Stimulated activated CD4-positive, alpha-beta T cell treated with anti-CD3 and anti-CD28 coated beads, Interleukin-12 subunit alpha, Interleukin-12 subunit beta, amount 100 ng/mL, for 4 hours (primary cell): ENCODE measurements at regions not wholly inside any gene's neighbourhood (a gene's known extent, or its start where the extent isn't known, plus 50 kb on each side); places are given as distances from the start of the nearest gene placed in this dataset.

Experiments
- DNase-seq: peaks from one replicate; pipeline ENCODE4 v3.0.0-alpha.2; 2020

GRCh38 chr13:31930490-31930889, 101.1 kb upstream of the FRY start:
- no peak for DNase-seq

- no peak for DNase-seq
Measured at GRCh38 chr13:31930901-31931522, 100.6 kb upstream of the FRY start.

DNA sequence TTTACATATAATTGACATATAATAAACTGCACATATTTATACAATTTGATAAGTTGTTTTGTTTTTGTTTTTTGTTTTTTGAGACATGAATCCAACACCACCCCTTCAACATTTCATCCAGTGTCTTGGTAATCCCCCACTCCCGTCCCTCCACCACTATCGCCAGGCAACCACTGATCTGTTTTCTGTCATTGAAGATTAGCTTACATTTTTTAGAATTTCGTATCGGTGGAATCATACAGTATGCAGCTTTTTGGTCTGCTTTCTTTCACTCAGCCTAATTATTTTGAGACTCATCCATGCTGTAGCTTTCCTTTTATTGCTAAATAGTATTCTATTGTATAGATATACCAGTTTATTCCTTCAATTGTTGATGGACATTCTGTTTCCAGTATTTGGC, 94.1 kb upstream of the FRY start:
- no peak for DNase-seq

GRCh38 chr13:31940076-31940475, 91.5 kb upstream of the FRY start:
- DNase-seq: no peak

DNA sequence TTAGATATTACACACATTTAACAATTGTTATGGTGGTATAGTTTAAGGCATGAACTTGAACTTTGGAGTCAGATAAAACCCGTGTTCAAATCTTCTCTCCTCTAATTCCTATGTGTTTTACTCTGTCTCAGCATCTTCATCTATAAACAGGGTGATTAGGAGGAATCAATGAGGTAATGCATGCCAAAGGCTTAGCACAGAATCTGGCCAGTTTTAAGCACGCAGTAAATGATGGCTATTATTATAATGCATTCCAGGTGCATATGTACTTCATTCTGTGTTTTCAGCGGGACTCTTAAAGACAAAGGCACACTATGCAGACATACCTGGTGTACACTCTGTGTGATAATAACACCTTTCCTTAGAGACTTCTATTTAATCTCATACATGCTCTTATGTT, 88.0 kb upstream of the FRY start:
- no peak for DNase-seq

DNA sequence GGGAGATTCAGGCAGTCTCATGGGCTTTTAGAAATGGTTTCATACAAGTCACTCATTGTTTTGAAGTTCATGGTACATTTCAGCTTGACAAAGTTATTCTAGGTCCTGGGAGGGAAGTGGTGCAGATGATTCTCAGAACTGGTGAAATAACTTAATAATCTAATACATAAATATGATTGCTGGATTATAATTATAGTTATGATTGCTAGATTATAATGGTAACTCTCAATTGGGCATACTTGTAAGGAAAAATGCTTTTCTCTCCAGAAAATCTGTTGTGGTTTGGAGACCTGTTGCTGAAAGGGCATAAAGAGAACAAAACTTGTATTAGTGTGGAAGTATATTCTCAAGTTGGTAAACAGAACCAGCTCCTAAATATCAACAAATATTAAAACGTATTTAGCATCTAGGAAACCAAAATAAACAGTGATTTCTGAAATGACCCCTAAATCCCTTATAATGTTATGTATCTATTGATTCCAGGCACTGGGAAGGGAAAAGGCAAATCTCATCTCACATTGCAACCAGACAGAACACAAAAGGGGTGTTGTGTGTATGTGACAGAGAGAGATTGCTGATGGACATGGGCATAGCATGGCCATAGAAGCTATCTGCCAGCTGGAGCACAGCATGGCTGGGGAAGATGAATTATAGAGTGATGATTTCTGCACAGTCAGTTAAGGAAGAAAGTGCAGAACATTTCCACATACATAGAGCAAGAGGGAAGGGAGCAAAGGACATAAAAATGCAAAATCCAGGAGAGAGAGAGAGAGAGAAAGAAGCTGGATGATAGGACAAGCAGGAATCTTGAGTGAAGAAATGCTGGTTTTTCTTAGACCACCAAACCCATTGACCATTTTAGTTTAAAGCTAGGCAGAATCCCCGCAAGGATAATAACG, 87.1 kb upstream of the FRY start:
- DNase-seq: no peak

DNA sequence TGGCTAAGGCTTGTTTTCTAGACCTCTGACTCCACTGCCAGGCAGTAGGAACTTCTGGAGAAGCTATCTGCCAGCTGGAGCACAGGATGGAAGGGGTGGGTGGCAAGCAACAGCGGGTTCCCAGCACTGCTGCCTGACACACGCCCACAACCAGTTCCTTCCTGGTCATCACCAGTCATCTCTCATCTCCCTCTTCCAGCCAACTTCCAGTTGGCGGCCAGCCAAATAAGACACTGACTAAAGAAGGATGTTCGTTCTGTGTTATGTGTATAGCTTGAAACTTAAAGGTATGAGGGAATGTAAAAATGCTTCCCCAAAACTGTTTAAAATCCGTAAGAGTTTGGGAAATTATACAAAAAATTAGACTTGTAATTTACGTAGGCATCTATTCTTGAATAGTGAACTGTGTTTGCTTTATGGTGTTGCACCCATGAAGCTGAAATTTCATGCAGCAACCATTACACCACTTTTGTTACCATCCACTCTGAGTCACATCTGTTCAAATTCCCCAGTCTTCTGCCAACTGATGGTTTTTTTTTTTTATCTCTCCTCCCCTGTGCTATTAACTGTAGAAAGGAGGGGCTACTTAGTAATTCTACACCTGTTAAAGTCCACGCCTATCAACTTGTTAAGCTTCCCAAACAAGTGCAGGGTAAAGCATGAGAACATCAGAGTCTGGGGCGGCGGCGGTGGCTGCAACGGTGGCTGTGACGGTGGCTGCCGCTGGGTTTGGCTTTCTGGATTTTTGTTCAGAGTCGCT, 86.2 kb upstream of the FRY start:
- no peak for DNase-seq

DNA sequence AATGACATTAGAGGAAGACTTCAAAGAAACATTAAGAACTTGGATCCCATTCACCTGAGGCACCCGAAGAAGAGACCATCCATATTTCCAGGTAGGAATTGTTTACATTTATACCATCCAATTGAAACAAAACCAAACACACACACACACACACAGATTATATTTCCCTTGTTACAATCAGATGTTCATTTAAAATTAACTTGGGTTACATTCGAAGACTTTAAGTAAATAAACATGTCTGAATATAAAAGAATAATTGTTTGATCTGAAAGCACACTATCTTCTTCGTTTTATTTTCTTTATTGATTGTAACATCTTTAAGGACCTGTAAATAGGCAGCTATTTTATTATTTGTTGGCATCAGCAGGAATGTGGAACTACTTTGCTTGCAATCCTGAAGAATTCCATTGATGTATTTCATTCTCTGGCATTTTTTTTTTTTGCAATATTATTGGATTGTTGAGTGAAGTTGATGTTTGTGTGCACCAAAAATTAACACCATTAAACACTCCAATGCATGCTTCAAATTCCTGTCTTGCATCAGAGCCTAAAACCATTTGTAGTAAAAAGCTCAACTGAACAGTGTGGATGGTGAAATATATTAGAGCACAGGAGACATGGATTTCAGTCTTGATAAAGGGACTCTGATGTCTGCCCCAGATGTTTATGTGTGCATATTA, 85.3 kb upstream of the FRY start:
- no peak for DNase-seq

DNA sequence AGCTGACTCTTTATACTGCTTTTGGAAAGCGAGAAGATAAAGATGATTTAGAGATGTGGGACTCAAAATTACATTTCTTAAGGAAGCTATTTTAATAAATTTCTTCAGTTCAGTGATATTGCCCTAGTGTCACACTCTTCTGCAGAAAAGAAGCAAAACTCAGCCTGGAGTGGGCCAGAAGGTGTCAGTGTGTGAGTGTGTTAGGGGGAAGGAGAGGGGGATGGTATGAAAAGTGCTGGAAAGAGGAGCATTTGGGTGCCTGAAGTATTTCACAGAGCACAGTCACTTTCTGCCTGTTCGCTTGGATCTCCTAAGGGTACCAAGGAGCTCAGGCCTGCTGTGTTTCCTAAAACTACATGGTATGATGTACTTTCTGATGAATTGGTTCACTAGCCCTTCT, 84.5 kb upstream of the FRY start:
- no peak for DNase-seq

DNA sequence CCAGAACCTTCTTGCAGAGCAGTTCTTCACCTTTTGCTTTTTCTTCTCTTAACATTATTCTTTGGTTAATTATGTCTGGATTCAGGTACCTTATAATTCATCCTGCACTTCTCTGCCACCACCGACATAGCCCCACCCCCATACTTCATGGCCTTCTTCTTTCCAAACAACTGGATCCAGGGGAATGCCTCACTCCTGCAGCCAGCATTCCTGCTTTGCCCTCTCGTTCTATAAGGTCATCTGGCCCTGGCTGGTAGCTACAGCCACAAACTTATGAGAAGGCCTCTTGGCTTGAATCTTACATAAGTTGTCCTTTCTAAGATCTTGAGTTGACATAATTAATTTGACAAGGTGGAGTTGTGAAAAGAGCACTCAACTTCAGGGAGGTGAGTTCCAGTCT, 84.1 kb upstream of the FRY start:
- DNase-seq: no peak

DNA sequence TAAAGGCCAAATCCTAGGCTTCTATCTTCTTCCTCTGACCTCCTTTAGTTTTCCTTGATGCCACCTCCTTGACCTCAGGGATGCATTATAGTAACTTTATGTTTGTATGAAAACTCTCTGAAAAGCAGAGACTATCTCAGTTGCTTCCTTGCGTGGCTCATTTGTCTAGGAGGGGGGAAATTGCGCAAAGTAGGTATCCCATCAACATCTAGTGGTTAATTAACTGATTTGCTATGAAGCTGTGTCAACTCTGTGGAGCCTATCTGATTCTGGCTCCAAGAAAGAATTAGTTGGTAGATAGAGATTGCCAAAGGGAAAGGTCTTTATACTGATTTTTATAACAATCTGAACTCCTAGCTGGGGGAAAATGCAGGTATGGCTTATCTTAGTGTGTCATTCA, 82.1 kb upstream of the FRY start:
- no peak for DNase-seq

GRCh38 chr13:31950111-31950815, 81.3 kb upstream of the FRY start:
- no peak for DNase-seq

DNA sequence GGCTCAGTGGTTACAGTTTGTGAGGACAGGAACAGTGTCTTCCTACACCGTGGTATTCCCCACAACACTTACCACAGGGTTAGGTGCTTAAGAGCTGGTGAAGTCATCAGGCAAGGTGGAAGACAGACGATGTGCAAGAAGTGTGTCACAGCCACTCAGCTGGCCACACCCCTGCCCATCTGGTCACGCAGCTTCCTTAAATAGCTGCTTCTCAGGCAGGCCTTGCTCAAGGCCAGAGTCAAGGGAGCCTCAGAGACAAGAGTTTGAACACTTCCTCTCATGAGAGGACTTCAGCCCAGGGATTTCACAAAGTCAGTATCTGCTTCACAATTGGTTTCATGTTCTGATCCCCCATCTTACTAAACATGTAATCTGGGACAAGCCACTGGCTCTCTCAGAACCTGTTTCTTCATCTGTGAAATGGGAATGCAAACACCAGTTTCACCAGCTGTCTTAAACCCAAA, 80.3 kb upstream of the FRY start:
- no peak for DNase-seq

DNA sequence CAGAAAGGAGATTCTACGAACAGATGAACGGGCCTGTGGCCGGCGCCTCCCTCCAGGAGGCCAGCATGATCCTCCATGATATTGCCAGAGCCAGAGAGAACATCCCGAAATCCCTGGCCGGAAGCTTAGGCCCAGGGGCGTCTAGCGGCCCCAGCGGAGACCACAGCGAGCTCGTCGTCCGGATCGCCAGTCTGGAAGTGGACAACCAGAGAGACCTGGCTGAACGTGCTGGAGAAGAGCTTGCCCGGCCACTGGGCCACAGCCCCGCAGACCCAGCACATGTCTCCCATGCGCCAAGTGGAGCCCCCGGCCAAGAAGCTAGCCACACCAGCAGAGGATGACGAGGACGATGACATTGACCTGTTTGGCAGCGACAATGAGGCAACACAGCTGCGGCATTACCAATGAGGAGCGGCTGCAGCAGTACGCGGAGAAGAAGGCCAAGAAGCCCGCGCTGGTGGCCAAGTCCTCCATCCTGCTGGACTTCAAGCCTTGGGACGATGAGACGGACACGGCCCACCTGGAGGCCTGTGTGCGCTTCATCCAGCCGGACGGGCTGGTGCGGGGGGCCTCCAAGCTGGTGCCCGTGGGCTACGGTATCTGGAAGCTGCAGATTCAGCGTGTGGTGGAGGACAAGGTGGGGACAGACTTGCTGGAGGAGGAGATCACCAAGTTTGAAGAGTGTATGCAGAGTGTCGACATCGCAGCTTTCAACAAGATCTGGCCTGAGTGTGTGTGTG, 78.8 kb upstream of the FRY start:
- DNase-seq: no peak

GRCh38 chr13:31955101-31955500, 76.5 kb upstream of the FRY start:
- no peak for DNase-seq

DNA sequence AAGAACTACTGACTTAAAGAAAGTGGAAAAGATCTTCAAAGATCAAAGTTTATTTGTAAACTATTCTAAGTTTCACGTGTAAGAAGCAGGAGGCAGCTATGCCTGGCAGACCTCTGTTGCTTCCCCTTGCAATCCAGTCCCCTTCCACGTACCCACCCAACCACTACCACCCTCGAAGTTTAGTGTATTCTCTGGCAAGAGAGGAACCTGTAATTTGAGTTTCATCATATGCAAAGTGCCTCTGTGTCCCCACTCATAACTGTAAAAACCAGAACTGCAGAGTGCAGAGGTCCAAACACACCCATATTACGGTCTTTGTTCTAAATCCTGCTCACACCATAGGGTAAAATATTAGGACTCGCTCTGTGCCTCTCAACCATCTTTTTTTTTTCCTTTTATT, 75.8 kb upstream of the FRY start:
- DNase-seq: no peak

GRCh38 chr13:31956980-31957644, 74.5 kb upstream of the FRY start:
- DNase-seq: no peak

- DNase-seq: no peak
Measured at GRCh38 chr13:31957772-31958171, 73.8 kb upstream of the FRY start.

GRCh38 chr13:31962731-31963370, 68.7 kb upstream of the FRY start:
- DNase-seq: no peak

DNA sequence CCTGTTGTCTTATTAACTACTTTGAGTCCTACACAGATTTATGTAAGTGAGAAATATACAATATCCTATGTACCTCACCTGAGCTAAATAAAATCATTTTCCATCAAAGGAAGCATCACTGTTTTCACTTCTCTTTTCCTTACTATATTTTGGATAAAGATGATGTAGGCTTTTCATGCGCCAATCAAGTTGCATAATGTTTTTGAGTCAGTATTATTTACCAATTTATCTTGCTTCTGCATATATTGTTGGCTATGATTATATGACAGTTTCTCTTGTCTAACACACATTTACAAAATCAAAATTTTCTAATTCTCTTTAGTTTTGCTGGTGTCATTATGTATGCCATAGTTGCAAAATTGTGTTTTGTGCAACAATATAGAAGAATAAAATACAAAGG, 67.9 kb upstream of the FRY start:
- DNase-seq: no peak

DNA sequence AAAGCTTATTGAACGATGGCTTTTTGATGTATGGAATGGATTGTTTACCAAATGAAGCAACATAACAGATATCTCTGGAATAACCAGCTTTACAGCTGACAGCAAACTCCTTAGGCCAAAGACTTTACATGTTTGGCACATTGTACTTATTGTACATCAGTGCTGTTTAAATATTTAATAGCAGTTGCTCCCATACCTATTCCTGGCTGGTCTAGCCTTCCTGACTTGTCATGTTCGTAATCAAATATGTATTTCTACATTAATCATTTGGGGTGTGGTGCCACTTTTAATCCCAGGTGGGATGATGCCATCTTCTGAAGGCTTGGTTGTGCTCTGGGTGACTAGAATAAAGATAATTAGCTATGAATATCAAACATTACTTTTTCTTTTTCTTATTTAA, 67.4 kb upstream of the FRY start:
- no peak for DNase-seq
